GM19395 (cell line): ENCODE measurements at regions not wholly inside any gene's neighbourhood (a gene's known extent, or its start where the extent isn't known, plus 50 kb on each side); places are given as distances from the start of the nearest gene placed in this dataset.
"Not testable (repeated sequence)": the region's sequence is repeated elsewhere in the genome, so short reads cannot be mapped to it uniquely, and the experiment has no call there.

Experiments used
- ATAC-seq: cut with Tn5 transposase; IDR thresholded peaks from one replicate; pipeline ENCODE4 v1.9.1; 2021; ENCODE audit warnings: mild to moderate bottlenecking, moderate library complexity; ENCODE audit not compliant: unreplicated experiment

DNA sequence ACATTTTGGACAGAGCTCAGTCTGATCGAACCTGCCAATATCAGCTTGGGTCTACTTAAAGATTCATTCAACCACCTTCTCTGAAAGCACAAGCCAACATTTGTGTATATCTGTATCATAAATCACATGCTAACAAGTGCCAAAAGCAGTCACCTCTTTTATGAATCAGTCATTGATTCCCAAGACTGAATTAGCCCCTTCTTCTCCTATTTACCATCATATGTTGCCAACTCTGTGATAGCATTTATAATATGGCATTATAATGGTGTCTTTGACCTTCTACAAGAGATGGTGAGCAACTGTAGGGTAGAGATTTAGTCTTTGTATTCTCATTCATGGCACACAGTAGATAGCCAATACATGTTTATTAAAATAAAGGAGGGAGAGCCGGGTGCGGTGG is 61.4 kb downstream of the DDX53 start:
- no peak for ATAC-seq

DNA sequence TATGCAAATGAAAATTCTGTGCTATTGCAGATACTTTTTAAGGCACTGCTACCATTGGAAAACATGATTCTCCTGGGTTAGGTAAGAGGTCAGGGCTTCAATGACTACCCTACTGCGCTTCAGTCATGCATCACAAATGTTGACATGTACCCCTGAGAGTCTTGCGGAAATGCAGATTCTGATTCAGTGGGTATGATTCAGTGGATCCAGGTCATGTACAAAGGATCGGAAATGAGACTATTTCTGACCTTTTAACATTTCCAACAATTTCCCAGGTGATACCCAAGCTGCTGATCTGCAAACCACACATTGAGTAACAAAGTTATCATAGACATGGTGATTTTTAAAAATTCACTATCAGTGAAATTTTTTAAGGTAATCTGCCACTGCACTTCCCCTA is 62.6 kb downstream of the DDX53 start:
- no peak for ATAC-seq

DNA sequence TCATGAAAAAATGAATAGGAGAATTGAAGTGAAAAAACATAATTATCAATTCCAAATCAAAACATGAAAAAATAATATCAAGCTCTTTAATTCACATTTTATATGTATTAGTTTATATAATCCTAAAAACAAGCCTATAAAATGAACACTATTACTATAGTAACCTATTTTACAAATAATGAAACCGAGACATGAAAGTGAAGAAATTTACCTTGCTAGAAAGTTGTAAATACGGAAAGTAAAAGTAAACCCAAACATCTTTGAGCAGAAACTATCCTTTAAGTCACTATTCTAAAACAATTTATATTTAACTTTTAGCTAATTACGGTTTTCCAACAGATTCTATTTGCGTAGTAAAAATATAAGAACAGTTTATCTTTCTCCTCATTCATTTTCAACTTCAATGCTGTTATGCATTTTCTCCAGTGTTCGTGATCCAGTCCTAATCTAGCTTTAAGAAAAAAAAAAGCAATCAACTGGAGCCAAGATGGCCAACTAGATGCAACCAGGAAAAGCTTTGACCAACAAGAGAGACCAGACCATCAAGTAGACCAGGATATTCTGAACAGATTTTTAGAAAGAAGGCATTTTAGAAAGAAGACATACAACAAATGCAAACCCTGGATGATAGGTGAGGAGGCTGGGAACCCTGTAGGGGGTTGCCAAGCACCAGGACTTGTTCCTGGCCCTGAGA is 67.0 kb downstream of the DDX53 start:
- peak; percentile 98 for ATAC-seq

DNA sequence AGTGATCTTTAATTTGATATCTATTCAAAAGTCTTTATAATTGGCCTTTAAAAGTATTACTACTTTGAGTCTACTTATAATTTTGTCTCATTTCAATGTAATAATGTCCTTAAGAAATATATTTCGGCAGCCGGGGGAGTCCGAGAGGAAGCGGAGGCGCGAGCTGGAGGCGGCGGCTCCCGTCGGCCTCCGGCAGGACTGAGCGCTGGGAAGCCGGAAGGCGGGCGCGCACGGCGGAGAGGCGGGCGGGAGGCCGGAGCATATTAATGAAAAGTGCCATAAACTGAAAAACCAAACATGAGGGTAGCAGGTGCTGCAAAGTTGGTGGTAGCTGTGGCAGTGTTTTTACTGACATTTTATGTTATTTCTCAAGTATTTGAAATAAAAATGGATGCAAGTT is 75.7 kb downstream of the DDX53 start:
- not testable (repeated sequence) for ATAC-seq

DNA sequence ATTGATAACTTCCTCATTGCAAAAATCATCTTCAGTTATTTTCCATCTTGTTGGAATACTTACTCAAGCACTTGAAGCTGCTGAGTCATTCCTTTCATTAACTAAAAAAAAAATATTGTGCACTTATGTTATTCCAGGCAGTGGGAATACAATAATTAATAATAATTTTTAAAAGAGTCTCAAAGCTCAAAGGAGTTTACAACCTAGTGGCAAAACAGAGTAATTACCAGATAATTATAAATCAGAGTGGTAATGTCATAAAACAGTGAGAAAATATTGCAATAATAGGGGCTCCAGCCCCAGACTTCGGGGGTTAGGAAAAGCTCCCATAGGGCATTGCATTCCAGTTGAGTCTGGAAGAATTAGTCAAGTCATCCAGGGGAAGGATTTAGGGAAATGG is 79.6 kb downstream of the DDX53 start:
- ATAC-seq, result no peak

DNA sequence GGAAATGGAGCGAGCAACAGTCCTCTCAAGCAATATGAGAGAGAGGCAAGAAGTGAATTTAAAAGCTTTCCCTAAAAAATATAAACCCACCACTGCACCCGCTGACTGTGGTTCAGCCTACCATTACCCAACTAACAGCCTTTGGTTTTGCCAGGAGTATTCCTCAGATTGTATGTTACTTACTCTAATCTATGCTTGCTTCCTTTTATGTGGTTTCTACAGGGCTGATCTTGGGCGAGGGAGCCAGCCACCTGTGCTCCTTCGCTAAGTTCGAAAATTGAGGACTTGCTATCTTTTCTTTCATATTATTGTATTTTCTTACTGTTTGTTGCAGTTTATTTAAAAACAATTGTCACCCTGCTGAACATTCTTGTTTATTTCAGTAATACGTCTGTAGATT is 101.1 kb downstream of the DDX53 start:
- ATAC-seq, result no peak

DNA sequence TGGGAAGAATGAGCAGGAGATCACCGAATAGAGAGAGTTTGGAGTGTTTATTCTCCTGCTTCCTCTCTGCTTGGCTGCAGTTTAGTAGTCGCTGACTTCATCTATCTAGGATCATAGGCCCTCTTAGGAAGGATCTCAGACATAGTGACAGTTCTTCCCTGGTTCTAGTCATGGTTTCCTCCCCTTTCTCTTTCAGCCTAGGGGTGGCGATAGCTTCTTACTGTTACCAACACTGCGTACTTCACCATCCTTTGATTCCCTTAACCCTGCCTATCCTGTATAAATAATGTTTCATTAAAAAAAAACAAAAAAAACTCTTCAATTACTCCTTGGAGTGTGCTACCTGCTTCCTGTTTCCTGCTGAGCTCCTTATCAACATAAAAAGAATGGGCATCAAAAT is 103.8 kb downstream of the DDX53 start:
- ATAC-seq, result no peak

DNA sequence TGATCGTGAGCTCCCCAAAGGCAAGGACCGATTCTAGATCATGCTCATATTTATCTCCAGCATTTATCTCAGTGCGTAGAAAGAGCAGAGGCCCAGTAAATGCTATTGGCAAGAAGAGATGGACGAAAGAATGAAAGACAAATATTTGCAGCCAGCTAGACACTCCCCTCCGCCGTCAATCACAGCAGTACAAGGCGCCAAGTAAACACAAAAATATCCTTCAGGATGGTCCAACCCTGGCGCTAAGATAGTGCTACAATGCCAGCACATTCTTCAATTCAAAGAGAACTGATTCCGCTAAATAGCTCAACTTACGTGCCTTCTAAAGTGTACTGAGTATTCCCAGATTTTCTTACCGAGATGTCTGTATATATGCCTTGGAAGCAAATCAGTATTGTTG is 114.5 kb downstream of the DDX53 start:
- no peak for ATAC-seq

DNA sequence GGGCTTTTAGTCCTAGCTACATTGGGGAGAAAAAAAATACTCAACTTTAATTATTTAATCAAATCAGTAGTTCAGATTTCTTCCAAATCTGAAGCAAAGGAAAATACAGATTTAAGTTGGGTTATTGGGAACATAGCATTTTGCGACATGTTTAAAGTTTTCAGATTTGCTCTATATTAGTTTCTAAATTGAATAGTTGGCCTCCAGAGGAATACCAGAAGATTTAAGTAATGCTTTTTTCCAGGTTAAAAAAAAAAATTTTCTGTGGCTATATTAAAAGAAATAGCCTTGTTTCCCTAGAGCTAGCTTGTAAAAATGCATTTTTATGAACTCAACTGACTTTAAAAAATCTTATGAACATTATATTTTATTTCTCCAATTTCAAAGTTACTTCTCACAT is 115.9 kb downstream of the DDX53 start:
- ATAC-seq, result no peak

DNA sequence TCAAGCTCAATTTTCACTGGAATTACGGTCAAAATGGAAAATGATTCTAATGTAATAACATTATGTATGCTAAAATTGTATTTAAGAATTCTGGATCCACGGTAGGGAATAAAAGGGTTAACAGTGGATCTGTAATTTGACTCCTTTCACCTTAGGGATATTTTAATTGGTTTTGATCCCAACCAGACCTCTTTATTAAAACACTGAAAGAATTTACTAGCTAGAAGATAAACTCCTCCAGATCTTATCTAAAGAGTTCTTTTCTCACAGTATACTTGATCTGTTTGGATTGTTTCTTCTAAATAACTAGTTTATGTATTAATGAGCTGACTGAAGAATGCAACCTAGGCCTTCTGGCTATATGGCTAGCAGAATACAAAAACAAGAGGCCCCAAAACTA is 118.4 kb downstream of the DDX53 start:
- ATAC-seq, result no peak

DNA sequence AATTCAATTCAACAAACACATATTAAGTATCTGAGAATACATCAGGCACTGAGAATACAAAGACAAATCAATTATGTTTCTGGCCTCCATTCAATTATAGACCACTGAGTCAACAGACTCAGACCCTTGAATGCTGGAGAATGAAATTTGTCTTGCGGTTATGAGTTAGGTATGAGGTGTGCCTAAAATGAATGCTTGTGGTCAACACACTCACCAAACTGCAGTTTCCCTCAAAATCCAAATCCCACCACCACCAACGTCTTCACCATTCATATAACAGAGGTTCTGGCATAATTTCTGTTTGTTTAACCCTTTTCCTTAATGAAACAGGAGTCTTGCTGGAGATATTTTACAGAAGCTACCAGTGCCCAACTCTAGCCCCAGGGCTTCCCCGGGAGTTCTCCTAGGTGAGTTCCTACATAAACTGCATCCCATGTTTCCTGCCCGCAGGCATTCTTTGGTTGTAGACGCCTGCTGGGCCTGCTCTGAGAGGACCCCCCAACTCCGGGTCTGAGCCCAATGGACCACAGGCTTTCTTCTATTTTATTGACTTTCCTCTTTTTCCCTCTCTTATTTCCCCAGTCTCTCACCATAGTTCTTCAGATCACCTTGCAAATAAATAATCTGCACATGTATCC is 119.2 kb downstream of the DDX53 start:
- no peak for ATAC-seq

DNA sequence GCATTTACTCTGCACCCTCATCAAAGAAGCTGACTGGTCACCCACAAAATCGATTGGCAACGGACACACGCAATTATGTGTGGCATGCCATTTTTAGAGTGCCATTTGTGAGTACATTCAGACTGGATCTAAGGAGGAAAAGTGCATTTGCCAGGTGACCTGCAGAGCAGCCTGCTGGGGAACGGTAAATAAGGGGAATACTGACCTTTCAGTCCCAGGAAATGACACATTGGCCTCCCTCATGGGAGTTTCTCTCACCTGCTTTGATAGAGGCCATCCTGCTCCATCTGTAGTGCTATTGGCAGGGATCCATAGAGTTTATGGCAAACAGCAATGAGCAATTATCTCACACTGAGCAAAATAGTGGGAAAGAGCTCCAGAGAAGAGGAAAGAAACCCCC is 127.8 kb downstream of the DDX53 start:
- ATAC-seq, result no peak

DNA sequence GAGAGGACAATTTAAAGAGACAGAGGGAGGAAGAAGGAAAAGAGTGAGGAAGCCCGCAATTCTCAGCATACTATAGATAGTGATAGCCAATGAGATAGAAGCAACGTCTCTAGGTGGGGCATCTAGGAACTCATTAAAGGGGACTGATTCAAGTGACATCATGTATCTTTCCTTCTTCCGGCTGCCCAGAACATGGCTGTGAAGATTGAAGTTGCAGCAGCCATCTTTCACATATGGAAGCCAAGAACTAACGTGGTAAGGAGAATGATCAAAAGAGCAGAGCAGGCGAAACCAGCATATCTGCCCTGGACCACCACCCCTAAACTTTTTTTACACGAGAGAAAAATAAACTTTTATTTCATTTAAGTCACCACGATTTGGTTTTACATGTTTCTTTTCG is 133.8 kb downstream of the DDX53 start:
- no peak for ATAC-seq

DNA sequence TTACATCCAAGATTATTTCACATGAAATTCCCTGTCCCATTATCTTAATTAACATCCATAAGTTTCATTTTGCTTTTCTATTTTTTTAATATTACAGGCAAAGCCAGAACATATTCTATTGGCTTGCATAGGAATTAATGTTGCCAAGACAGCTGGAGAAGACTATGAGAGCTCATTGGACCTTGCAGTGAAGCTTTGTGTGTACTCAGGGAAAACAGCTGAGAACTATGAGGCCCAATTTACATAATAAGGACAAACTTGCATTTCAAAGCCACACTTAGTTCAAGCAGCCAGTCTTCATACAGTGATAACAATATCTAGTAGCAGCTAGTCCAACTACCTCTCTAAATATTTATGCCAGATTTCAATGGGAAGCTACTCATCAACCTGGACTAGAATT is 134.4 kb downstream of the DDX53 start:
- no peak for ATAC-seq

DNA sequence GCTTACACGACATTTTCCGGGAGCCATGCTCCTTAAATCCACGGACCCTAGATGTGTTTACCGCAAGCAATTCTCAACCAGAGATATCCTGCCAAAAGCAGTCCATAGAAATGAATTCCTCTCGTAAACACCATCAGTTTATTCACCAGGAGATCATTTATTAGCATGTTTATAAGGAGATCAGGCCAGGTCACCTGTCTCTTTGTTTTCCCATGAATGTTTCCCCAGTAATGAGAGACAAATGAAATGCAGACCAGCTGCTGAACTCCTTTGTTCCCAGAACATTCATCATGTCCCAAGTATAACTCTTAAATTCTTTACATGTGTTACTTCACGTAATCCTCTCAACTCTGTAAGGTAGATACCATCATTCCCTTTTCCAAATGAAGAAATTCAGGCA is 137.1 kb downstream of the DDX53 start:
- ATAC-seq, result no peak

DNA sequence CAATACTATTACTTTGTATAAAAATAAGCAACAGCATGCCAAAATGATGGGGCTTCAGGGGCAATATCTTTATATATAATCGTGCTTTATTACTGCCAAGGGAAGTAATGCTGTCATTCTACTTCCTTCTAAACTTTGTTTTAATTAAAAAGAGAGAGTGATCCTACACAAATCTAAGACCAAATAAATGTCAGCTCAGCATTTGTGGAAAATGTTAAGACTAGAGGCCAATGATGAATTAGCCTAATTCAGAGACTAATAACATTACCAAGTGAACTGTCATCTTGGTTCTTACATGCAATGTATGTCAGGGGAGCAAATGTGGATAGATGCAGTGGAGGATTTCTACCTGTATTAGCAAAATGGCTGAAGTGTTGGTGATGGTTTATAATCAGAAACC is 166.4 kb upstream of the PTCHD1 start:
- no peak for ATAC-seq

DNA sequence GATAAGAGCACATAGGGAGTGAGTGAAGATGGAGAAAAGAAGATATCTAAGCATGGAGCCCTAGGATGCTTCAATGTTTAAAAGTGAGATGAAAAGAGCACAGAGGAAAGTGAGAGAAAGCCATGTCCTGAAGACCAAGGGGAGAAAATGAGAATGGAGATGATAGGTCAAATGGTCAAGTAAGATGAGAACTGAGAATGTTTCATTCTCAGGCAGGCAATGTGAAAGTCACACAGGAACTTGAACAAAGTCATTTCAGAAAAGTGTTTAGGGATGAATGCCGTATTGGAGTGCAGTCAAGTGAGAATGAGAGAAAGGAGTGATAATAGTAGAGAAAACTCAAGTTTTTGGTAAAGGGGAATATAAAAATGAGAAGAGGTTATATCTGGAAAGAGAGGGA is 148.7 kb upstream of the PTCHD1 start:
- ATAC-seq, result peak; percentile 87

DNA sequence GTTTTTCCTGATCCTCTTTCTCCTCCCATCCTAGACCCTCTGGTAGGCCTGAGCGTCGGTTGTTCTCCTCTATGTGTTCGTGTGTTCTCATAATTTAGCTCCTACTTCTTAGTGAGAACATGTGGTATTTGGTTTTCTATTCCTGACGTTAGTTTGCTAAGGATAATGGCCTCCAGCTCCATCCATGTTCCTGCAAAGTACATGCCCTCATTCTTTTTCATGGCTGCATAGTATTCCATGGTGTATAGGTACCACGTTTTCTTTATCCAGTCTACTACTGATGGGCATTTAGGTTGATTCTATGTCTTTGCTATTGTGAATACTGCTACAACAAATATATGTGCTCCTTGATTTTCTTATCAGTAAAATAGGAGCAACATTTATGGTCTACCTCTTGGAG is 146.8 kb upstream of the PTCHD1 start:
- no peak for ATAC-seq

DNA sequence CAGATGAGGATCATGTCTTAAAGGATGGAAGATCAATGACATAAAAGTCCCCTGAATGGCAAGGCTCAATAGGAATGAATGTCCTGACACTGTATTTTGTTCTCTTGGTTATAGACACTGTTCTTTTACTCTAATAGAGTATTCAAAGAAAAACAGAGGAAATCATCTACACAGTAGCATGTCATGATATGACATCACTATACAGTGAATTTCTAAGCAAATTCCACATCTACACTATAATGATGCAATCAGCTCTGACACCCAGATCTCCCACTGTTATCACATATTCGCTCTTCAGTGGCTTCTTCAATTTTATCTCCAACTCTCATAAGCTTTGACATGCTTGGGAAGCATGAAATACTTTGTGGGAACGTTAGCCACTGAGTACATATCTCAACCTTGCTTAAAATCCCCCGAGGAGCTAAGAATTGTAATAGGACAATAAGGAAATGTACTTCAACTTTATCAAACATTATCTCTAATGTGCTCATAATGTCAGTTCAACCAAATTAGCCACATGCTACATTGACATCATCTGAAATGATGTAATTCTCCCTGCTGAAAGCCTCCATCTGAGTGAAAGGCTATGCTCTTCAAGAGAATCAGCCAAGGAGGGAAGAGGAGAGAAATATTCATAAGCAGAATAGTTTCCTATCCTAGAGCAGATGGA is 139.6 kb upstream of the PTCHD1 start:
- ATAC-seq, result no peak

DNA sequence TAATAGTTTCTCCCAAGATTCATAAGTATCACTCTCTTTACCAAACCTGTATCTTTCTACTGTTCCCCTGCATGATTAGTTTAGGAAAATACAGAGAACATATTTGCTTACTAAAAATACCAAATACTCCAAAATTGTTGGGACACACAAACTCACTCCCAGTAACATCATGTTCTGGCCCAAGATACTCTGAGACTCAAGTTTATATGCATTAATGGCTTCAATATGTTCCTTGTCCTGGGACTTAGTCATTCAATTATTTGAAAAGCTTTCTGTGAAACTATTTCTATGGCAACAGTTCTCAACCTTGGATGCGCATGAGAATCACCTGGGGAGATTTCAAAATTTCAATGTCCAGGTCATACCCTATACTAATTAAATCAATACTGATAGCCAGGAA is 138.9 kb upstream of the PTCHD1 start:
- no peak for ATAC-seq

DNA sequence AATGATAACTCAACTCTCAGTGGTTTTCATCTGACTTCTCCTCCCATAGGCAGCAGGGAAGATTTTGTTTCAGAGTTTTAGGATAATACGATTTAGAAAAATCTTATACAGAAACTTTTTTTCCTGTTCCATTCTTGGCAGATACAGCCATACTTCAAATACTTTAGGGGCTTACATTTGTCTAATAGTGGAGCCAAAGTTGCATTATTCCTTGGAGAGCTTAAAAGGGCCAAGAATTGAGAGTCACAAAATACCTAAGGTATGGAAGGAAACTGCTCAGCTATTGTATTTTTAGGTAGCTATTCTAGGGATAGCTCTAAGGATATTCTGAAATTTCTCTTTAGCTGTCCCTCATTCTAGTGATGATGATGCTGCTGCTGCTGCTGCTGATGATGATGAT is 132.9 kb upstream of the PTCHD1 start:
- ATAC-seq, result no peak

DNA sequence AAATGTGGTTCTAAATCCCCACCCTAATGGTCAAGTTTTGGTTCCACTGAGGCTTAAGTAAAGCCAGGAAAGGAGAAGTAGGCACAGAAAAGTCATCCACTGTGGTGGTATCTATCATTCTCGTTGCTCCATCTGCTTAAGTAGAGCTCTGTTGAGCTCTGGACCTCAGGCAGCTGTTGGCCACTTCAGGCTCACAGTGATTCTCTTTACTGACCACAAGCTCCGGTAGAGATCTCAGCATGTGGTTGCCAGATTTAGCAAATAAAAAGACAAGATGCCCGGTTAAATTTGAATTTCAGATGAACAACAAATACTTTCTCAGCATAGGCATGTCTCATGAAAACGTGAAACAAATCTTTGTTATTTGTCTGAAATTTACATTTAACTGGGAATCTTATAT is 132.3 kb upstream of the PTCHD1 start:
- ATAC-seq, result no peak

DNA sequence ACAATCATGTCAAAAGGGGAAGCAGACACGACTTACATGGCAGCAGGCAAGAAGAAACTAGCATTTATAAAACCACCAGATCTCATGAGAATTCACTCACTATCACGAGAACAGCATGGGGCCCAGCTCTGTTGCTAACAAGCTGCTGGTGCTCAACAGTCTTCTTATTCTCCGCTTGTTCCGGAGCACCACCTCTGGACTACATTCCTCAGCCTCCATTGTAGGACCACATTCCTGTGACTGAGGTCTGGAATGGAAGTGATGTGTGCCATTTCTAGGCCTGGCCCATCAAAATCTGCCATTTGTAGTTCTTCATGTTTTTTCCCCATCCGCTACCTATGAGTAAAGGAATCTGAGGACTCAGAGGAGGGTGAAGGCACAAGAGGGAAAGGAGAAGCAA is 111.5 kb upstream of the PTCHD1 start:
- no peak for ATAC-seq
